HepG2 (cell line): ENCODE measurements at regions not wholly inside any gene's neighbourhood (a gene's known extent, or its start where the extent isn't known, plus 50 kb on each side); places are given as distances from the start of the nearest gene placed in this dataset.

Source experiments
- ATAC-seq: fragments of 200-7000 bp; cut with Tn5 transposase; 3 replicates; pipeline ENCODE4 v1.9.1; 2020; ENCODE audit warnings: mild to moderate bottlenecking, moderate library complexity
- BruUV-seq: library from RNA; stranded (reverse); fragments of 400-500 nt; replicated peaks from 2 replicates; lab custom pipeline; 2021; lab: Mats Ljungman, UMichigan
- CTCF ChIA-PET: fragments of 300-600 bp; formaldehyde crosslinking; extraction: SDS; loops from one replicate; lab custom pipeline; 2021; ENCODE audit warnings: low total read pairs, inconsistent platforms, low intra/inter-chr PET ratio; lab: Yijun Ruan, JAX
- POLR2A ChIA-PET: fragments of 350-600 bp; sonication (Branson Sonifier 250); formaldehyde crosslinking; loops from one replicate; lab custom pipeline; 2020; ENCODE audit warnings: antibody characterized with exemption, inconsistent platforms; lab: Yijun Ruan, JAX
- DNase-seq: peaks from one replicate; pipeline ENCODE4 v3.0.0-alpha.2; 2015; ENCODE audit warnings: low spot score
- FAIRE-seq: peaks from 3 replicates; lab custom pipeline; 2011; peaks lifted over from hg19 to GRCh38; lab: Jason Lieb, UNC
- H2AFZ ChIP-seq: one replicate; pipeline ENCODE4 v1.6.1; 2011; ENCODE audit warnings: low read length, inconsistent platforms
- H3K27ac ChIP-seq: fragments of 300-600 bp; 3 replicates; pipeline ENCODE4 v1.8.0; 2011; ENCODE audit warnings: mixed run types, mild to moderate bottlenecking, mixed read lengths, low read length, inconsistent platforms; ENCODE audit not compliant: insufficient read depth; ENCODE audit errors: extremely low read length
- H3K27me3 ChIP-seq, 2 experiments: fragments of 200-600 bp in 1 of 2; 2 replicates in 1 of 2; 3 replicates in 1 of 2; pipeline versions ENCODE4 v1.6.0 to v1.8.0; 2011; ENCODE audit warnings: low read length in 2 of 2, mild to moderate bottlenecking in 2 of 2, moderate library complexity in 2 of 2, inconsistent platforms in 1 of 2; ENCODE audit not compliant: insufficient read depth in 2 of 2, control insufficient read depth in 1 of 2
- H3K36me3 ChIP-seq, 2 experiments: fragments of 200-600 bp in 1 of 2; replicated peaks in 1 of 2; 2 replicates in 1 of 2; 3 replicates in 1 of 2; pipeline versions ENCODE4 v1.5.1 to v1.8.0; 2011; ENCODE audit warnings: low read length in 2 of 2, inconsistent platforms in 1 of 2; ENCODE audit not compliant: insufficient read depth in 2 of 2, control insufficient read depth in 1 of 2
- H3K4me1 ChIP-seq: 2 replicates; pipeline ENCODE4 v1.5.1; 2012; ENCODE audit warnings: low read length, inconsistent platforms; ENCODE audit not compliant: insufficient read depth
- H3K4me2 ChIP-seq: 2 replicates; pipeline ENCODE4 v1.6.0; 2011; ENCODE audit warnings: low read depth, low read length, inconsistent platforms
- H3K4me3 ChIP-seq, 3 experiments: fragments of 200-600 bp in 1 of 3; sonication (generic), shearing (Covaris generic) in 1 of 3; replicated peaks in 1 of 3; 2 replicates each; pipeline ENCODE4 v1.5.1; 2011 to 2016; ENCODE audit warnings: low read length in 3 of 3, inconsistent platforms in 2 of 3, low read depth in 2 of 3, mild to moderate bottlenecking in 2 of 3, control low read depth in 1 of 3, mixed read lengths in 1 of 3; ENCODE audit not compliant: insufficient read depth in 1 of 3
- H3K79me2 ChIP-seq: one replicate; pipeline ENCODE4 v1.6.1; 2011; ENCODE audit warnings: low read length, inconsistent platforms; ENCODE audit not compliant: insufficient read depth
- H3K9ac ChIP-seq: 2 replicates; pipeline ENCODE4 v1.6.0; 2011; ENCODE audit warnings: mild to moderate bottlenecking, low read depth, low read length, inconsistent platforms; ENCODE audit not compliant: insufficient read depth
- H3K9me3 ChIP-seq: 2 replicates; pipeline ENCODE4 v1.5.1; 2012; ENCODE audit warnings: mild to moderate bottlenecking, low read length
- H4K20me1 ChIP-seq: 2 replicates; pipeline ENCODE4 v1.6.0; 2011; ENCODE audit warnings: inconsistent platforms, mild to moderate bottlenecking, low read length, moderate library complexity; ENCODE audit not compliant: insufficient read depth
- IRX3 ChIP-seq: sonication (generic); formaldehyde crosslinking; IDR thresholded peaks from 2 replicates; pipeline ENCODE4 v1.8.1; 2023; ENCODE audit warnings: mild to moderate bottlenecking, low read depth, missing genetic modification reagents, borderline replicate concordance
- MAZ ChIP-seq, 2 experiments: sonication (generic) in 1 of 2; formaldehyde crosslinking in 1 of 2; IDR thresholded peaks; 2 replicates each; pipeline versions ENCODE4 v1.5.0 to v1.6.1; 2012 to 2020; ENCODE audit warnings: low read depth in 2 of 2, mild to moderate bottlenecking in 2 of 2, borderline replicate concordance in 1 of 2, improper control_type of control experiment in 1 of 2, low read length in 1 of 2, missing genetic modification reagents in 1 of 2, moderate library complexity in 1 of 2
- YEATS4 ChIP-seq: sonication (generic); formaldehyde crosslinking; IDR thresholded peaks from 2 replicates; pipeline ENCODE4 v1.4.0; 2020; ENCODE audit warnings: missing genetic modification reagents, borderline replicate concordance
- ZNF7 ChIP-seq: IDR thresholded peaks from 2 replicates; pipeline ENCODE4 v1.6.1; 2016; ENCODE audit warnings: missing biosample characterization, missing genetic modification reagents
- ZNF879 ChIP-seq: sonication (generic); formaldehyde crosslinking; IDR thresholded peaks from 2 replicates; pipeline ENCODE4 v1.8.1; 2023; ENCODE audit warnings: missing genetic modification reagents
- ZSCAN21 ChIP-seq: sonication (generic); formaldehyde crosslinking; IDR thresholded peaks from 2 replicates; pipeline ENCODE4 v1.8.0; 2022; ENCODE audit warnings: mild to moderate bottlenecking, missing genetic modification reagents, moderate library complexity, borderline replicate concordance
- WGBS: methylation state at CpG from one replicate; pipeline ENCODE4 v1.1.6; 2017; ENCODE audit warnings: low lambda C conversion rate; 5-methylcytosine and 5-hydroxymethylcytosine counted together
- in situ Hi-C: cut with HindIII; loops from 2 replicates; pipeline ENCODE4 v1.10.0; 2017; ENCODE audit warnings: low pct_unique_long_range_greater_than_20kb; ENCODE audit not compliant: extremely low pct_ligation_motif_present
- intact Hi-C: fragments of 100-400 bp; cut with micrococcal nuclease; formaldehyde crosslinking; loops from one replicate; pipeline ENCODE4 v1.10.0; 2022; ENCODE audit not compliant: unreplicated experiment
- TF ChIP-seq, protein P1 (sequence below): sonication (generic); formaldehyde crosslinking; IDR thresholded peaks from 2 replicates; pipeline ENCODE4 v1.8.1; 2023; ENCODE audit warnings: mild to moderate bottlenecking, inconsistent platforms, moderate library complexity, missing genetic modification reagents, borderline replicate concordance
- TF ChIP-seq, protein P2 (sequence below): sonication (generic); formaldehyde crosslinking; IDR thresholded peaks from 2 replicates; pipeline ENCODE4 v1.4.0; 2020; ENCODE audit warnings: missing genetic modification reagents
- TF ChIP-seq, protein P3 (sequence below): sonication (generic); formaldehyde crosslinking; IDR thresholded peaks from 2 replicates; pipeline ENCODE4 v1.9.0; 2021; ENCODE audit warnings: mild to moderate bottlenecking, missing genetic modification reagents

DNA sequence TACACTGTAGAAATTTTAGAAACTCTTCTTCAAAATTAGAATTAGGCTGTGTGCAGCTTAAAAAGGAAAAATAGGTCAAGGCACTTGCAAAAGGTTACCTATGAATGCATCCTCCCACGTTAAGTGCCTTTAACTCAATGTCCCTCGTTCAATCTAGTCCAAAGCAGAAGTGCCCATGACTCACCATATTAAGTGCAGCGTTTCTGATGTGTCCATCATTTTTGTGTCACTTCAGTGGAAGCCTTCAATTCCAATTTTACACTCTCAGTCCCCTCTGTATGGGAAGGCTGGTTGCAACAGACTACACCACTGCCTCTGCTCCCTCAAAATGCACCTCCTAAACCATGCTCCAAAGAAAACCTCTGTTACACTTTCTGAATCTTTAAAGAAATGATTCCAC lies 53.4 kb downstream of the FOXB1 start:
- POLR2A ChIA-PET, result no interaction called here
- CTCF ChIA-PET, result no interaction called here
- in situ Hi-C loops, result no loop called here
- DNase-seq (no peak), ATAC-seq (no peak), FAIRE-seq (no peak)
- Histone ChIP-seq H3K4me2 (no peak overlapping the region), H2AFZ (no peak overlapping the region), H3K4me3 (no peak overlapping the region), H3K27ac (no peak overlapping the region), H3K36me3 (no peaks in the 10 kb centered on the region), H3K79me2 (no peaks in the 10 kb centered on the region), H4K20me1 (no peaks in the 10 kb centered on the region), H3K9me3 (peaks cover 14% of the 10 kb centered on the region), H3K27me3 (no peaks in the 10 kb centered on the region), H3K9ac (no peak overlapping the region), H3K4me1 (no peaks in the 10 kb centered on the region)
- TF ChIP-seq IRX3 (CRISPR knock-in tag) (no peak), ZNF879 (CRISPR knock-in tag) (no peak), ZSCAN21 (CRISPR knock-in tag) (no peak), MAZ (IDR thresholded peaks at IDR 0.05; ENCODE audit: borderline replicate concordance, low read depth, low read length) (no peak), MAZ (CRISPR knock-in tag; IDR thresholded peaks at IDR 0.05; ENCODE audit: low read depth) (no peak), YEATS4 (CRISPR knock-in tag) (no peak), ZNF7 (CRISPR knock-in tag) (no peak)
- TF ChIP-seq, protein P1, sequence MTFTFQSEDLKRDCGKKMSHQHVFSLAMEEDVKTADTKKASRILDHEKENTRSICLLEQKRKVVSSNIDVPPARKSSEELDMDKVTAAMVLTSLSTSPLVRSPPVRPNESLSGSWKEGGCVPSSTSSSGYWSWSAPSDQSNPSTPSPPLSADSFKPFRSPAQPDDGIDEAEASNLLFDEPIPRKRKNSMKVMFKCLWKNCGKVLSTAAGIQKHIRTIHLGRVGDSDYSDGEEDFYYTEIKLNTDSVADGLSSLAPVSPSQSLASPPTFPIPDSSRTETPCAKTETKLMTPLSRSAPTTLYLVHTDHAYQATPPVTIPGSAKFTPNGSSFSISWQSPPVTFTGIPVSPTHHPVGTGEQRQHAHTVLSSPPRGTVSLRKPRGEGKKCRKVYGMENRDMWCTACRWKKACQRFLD, result no peak
- TF ChIP-seq, protein P2, sequence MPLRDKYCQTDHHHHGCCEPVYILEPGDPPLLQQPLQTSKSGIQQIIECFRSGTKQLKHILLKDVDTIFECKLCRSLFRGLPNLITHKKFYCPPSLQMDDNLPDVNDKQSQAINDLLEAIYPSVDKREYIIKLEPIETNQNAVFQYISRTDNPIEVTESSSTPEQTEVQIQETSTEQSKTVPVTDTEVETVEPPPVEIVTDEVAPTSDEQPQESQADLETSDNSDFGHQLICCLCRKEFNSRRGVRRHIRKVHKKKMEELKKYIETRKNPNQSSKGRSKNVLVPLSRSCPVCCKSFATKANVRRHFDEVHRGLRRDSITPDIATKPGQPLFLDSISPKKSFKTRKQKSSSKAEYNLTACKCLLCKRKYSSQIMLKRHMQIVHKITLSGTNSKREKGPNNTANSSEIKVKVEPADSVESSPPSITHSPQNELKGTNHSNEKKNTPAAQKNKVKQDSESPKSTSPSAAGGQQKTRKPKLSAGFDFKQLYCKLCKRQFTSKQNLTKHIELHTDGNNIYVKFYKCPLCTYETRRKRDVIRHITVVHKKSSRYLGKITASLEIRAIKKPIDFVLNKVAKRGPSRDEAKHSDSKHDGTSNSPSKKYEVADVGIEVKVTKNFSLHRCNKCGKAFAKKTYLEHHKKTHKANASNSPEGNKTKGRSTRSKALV, result no peak
- TF ChIP-seq, protein P3, sequence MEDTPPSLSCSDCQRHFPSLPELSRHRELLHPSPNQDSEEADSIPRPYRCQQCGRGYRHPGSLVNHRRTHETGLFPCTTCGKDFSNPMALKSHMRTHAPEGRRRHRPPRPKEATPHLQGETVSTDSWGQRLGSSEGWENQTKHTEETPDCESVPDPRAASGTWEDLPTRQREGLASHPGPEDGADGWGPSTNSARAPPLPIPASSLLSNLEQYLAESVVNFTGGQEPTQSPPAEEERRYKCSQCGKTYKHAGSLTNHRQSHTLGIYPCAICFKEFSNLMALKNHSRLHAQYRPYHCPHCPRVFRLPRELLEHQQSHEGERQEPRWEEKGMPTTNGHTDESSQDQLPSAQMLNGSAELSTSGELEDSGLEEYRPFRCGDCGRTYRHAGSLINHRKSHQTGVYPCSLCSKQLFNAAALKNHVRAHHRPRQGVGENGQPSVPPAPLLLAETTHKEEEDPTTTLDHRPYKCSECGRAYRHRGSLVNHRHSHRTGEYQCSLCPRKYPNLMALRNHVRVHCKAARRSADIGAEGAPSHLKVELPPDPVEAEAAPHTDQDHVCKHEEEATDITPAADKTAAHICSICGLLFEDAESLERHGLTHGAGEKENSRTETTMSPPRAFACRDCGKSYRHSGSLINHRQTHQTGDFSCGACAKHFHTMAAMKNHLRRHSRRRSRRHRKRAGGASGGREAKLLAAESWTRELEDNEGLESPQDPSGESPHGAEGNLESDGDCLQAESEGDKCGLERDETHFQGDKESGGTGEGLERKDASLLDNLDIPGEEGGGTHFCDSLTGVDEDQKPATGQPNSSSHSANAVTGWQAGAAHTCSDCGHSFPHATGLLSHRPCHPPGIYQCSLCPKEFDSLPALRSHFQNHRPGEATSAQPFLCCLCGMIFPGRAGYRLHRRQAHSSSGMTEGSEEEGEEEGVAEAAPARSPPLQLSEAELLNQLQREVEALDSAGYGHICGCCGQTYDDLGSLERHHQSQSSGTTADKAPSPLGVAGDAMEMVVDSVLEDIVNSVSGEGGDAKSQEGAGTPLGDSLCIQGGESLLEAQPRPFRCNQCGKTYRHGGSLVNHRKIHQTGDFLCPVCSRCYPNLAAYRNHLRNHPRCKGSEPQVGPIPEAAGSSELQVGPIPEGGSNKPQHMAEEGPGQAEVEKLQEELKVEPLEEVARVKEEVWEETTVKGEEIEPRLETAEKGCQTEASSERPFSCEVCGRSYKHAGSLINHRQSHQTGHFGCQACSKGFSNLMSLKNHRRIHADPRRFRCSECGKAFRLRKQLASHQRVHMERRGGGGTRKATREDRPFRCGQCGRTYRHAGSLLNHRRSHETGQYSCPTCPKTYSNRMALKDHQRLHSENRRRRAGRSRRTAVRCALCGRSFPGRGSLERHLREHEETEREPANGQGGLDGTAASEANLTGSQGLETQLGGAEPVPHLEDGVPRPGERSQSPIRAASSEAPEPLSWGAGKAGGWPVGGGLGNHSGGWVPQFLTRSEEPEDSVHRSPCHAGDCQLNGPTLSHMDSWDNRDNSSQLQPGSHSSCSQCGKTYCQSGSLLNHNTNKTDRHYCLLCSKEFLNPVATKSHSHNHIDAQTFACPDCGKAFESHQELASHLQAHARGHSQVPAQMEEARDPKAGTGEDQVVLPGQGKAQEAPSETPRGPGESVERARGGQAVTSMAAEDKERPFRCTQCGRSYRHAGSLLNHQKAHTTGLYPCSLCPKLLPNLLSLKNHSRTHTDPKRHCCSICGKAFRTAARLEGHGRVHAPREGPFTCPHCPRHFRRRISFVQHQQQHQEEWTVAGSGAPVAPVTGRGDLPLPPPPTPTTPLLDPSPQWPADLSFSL (CRISPR knock-in tag), result no peak
- BruUV-seq, result no TSS peak
- intact Hi-C loops, result no loop called here
- WGBS, result 4% methylated on average over 3 of the region's 3 CpGs
